GM18499 (cell line): ENCODE measurements at regions not wholly inside any gene's neighbourhood (a gene's known extent, or its start where the extent isn't known, plus 50 kb on each side); places are given as distances from the start of the nearest gene placed in this dataset.
"Not testable (repeated sequence)": the region's sequence is repeated elsewhere in the genome, so short reads cannot be mapped to it uniquely, and the experiment has no call there.

Source experiments
- ATAC-seq: cut with Tn5 transposase; IDR thresholded peaks from one replicate; pipeline ENCODE4 v1.9.1; 2021; ENCODE audit warnings: moderate number of reproducible peaks; ENCODE audit not compliant: insufficient read depth, unreplicated experiment

DNA sequence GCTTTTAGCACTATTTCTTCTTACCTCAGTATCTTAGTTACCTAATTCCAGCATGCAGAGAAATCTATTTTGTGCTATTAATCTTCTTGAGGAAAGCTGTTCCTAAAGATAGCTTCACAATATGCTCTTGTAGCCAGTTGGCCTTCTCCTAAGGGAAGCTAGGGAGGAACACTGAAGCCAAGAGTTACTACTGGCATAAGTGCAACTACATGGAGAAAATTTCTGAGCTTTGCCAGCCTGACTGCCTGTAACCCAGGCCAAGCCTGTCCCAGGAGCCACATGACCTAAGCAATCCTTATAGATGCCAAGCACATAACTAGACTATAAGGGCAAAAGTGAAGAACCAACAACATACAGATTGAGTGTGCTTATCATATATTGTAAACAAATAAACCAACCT lies 890.2 kb downstream of the FLRT2 start:
- no peak for ATAC-seq

DNA sequence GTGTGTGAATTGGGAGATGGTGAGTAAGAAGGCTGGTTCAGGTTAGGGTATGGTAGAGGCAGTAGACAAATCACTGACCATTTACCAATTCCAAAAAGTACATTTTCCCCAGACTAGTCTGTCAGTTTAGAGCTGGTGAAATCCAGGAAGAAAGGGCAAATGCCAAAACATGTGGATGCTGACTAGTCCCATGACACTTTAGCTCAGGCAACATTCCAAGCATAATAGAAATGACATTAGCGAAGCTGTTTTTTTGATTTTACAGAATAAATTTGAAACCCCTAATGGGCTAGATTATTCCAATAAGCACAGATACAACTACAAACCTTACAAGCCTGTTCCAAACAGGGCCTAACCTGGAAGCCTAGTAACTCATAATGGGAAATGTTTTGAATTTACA lies 884.2 kb downstream of the FLRT2 start:
- no peak for ATAC-seq

DNA sequence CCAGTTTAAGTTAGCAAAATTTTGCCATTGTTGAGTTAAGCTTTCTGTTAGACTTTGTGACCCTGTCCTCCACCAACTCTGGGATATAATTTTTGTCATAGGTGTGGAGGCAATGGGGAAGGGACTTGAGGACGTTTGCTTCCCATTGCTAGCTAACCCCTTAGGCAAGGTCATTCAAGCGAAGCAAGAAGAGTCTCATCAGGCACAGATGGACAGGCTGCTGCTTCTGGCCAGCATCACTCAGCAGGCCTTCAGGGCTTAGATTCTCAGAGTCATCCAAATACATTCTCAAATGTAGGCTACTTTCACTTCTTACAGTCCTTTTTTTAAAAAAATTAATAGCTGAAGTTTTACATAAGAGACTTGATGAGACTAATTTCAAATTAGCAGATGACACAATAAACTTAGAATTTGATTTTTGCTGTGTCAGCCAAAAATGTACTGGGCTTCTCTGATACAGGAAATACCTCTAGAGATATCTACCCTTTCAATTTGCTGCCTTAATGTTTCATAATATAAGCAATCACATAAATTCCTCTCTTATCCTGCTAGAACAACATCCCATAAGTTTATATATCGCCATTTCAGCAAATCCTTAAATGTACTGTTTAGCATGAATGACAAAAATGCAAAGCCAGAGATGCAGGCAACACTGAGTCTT lies 875.2 kb downstream of the FLRT2 start:
- ATAC-seq, result no peak

DNA sequence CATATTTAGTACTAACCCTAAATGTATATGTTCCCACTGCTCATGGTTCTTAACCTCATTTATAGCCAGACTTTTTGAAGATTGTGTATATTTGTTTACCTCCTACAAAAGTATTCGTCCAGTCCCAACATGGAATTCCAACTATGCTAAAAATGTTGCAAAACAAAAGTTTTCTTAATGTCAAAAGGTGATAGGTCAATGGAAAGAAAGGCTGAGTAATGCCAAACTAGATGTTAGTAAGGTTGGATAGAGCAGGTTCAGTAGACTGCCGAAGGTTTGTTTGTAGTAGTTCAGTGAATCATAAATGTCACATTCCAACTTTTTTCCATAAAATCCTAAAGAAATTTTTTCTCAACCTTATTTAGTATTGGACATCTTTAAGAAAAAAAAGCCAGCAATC lies 874.5 kb downstream of the FLRT2 start:
- no peak for ATAC-seq

DNA sequence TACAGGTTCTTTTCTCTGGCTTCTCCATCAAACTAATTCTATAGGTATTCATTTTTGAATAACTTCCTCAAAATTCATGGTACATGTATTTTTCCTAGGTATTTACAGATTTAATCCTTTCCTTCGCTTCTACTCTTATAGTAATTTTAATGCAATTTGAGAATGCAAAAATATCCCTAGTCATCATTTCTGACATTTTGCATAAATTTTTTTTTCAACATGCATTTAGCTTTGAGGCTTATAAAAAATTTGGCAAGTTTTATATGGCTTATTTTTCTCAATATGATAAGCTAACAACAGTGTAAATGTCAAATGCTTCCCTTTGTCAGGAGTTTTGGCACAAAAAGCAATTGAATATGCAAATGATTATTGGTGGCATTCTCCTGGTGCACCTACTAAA lies 872.6 kb downstream of the FLRT2 start:
- no peak for ATAC-seq

DNA sequence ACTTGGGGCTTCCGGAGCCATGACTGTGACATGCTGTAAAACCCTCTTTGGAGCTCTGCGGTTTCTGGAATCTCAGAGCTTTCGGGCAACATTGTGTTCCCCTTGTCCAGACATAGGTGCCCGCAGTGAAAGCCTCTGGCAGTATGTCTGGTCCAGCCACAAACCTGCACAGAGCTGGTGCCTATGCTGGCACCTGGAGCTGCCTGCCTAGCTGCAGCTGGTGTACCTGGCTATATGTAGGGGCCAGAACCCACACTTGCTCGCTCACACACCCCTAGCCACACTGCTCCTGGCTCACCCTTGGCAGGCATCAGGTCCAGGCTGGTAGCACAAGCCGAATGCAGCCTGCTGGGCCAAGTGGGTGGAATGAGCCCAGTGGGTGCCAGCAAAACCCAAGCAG lies 861.1 kb downstream of the FLRT2 start:
- no peak for ATAC-seq

DNA sequence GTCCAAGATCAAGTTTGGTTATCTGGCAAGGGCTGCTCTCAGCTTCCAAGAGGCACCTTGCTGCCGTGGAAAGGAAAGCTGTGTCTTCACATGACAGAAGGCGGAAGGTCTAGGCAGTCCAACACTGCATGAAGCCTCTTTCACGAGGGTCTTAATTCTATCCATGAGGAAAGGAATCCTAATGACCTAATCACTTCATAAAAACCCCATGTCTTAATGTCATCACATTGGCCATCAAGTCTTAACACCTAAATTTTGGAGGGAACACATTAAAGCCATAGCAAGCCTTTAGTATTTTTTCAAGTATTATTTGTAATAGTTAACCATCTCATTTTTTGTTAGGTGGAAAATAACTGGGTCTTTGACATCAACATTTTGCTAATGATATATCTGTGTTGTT lies 858.3 kb downstream of the FLRT2 start:
- ATAC-seq, result no peak

DNA sequence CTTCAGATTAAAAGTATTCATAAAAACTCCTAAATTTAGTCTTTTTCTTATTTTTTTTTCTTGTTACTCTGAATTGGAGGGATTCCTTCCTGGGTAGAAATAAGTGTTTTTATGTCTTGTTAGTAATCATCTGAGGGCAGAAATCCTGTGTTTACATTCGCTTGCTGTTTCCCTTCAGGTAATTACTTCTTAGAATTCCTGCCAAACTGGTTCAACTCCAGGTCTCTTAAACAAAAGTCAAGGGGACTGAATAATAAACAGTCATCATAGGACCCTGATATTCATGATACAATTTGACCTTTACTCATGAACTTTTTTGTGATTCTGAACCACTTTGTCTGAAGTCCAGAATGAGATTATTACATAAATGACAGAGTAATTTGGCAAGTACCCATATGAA lies 843.9 kb downstream of the FLRT2 start:
- no peak for ATAC-seq

DNA sequence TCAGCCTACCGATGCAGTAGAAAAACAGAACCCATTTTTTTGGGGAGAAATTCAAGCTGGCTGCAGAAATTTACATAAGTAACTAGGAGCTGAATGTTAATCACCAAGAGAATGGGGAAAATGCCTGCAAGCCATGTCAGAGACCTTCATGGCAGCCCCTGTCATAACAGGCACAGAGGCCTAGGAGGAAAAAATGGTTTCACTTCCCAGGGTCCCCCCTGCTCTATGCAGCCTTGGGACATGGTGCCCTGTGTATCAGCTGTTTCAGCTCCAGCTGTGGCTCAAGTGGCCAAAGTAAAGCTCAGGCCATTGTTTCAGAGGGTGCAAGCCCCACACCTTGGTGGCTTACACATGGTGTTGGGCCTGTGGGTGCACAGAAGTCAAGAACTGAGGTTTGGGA lies 842.5 kb downstream of the FLRT2 start:
- no peak for ATAC-seq

DNA sequence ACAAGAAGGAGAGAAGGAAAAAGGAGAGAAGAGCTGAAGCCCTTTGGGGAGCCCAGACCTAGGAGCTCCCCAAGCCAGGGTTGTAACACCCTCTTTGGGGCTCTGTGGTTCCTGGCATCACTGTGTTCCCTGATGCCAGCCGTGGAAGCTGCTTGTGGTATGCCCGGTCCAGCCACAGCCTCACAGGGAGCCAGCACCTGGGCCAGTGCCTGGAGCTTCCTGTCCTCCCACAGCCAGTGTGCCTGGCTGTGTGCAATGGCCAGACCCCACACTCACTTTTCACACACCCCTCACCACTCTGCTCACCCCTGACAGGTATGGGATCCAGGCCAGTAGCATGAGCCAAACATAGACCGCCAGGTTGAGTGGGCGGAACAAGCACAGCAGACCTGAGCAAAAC lies 834.7 kb downstream of the FLRT2 start:
- no peak for ATAC-seq

DNA sequence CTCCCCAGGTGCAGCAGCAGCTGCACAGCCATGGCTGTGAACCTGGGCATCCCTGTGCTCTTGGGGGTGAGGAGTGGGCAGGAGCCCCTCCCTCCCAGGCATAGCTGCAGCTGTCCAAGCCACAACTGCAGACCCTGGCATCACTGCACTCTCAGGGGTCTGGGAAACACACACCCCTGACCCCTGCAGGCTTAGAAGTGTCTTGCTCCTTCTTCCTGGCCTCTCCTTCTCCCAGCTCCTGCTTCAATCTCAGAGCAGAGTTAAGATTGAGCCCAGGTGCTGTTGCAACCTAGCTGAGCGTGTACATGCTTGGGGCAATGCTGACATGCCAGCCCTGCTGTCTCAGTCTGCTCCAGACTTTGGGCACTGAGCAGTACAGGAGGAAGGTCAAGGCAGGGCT lies 833.6 kb downstream of the FLRT2 start:
- no peak for ATAC-seq

DNA sequence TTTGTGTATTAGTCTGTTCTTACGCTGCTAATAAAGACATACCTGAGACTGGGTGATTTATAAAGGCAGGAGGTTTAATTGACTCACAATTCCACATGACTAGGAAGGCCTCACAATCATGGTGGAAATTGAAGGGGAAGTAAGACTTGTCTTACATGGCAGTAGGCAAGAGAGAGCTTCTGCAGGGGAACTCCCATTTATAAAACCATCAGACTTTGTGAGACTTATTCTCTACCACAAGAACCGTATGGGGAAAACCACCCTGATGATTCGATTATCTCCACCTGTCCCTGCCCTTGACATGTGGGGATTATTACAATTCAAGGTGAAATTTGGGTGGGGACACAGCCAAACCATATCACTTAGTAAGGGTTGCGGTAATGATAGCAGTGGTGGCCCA lies 833.1 kb downstream of the FLRT2 start:
- ATAC-seq, result no peak

DNA sequence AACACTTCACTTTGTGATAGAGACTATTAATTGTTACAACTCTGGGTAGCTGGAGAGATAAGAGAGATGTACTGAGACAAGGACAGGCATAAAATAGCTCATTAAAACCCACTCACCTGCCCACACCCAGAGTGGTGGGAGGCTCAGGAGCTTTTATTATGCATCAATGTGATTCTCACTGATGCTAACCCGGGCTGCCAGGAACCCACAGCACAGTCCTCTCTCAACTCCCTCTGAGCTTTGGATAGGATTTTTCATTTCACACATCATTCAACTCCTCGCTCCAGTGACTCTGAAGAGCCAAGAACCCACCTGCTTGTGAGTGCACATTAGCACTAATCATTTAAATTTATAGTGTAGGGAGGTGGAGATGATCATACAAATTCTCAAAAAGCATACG lies 827.9 kb downstream of the FLRT2 start:
- ATAC-seq, result no peak

DNA sequence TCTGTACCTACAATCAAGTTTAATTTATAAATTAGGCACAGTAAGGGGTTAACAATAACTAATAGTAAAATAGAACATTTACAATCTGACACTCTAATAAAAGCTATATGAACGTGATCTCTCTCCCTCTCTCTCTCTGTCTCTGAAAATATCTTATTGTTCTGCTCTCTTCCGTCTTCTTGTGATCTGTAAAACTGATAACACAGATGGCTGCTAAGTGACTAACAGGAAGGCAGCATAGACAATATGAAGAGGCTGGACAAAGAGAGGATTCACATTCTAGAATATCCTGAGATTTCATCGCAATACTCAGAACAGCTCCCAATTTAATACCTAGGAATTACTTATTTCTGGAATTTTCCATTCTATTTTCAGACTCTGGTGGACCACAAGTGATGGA lies 827.2 kb downstream of the FLRT2 start:
- no peak for ATAC-seq

DNA sequence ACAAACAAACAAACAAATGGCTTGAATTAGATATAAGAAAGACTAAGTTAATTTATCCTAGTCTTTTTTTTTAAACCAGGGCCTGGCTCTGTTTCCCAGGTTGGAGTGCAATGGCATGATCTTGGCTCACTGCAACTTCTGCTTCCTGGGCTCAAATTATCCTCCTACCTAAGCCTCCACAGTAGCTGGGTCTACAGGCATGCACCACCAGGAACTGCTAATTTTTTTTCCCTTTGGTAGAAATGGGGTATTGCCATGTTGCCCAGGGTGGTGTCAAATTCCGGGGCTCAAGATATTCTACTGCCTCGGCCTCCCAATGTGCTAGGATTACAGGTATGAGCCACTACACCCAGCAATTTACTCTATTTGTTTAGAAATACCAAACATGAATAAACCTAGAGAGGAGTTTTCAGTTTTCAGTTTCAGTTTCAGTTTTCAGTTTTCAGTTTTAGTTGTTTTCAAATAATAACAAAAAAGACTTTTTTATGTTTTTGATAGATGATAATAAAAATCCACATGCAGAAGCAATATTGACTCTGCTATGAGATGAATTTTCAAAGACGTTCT lies 817.0 kb downstream of the FLRT2 start:
- ATAC-seq, result no peak

DNA sequence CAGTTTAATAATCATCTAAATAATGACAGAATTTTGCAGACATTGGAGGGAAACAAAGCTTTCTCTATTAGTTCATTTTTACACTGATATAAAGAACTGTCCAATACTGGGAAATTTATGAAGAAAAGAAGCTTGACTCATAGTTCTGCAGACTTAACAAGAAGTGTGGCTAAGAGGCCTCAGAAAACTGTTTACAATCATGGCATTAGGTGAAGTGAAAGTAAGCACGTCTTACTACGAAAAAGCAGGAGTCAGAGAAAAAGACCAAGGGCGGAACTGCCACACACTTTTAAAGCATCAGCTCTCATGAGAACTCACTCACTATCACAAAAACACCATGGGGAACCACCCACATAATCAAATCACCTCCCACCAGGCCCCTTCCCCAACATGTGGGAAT lies 804.4 kb downstream of the FLRT2 start:
- no peak for ATAC-seq

DNA sequence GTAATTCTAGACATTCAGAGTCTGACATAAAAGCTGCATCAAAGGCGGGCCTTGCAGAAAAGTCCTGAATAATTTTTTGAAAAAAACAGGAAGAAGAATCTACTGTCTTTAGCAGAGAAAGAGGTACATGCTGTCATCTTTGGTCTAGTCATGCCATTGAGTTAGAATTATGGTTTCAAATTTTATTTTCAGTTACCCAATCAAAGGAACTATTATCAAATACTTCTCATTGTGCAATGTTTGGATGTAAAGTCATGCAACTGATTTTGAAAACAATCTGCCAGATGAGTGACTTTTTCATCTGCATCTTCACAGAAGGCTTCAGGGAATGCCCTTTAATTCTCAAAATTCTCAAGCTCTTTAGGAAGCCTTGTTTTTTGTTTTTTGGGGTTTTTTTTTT lies 803.5 kb downstream of the FLRT2 start:
- no peak for ATAC-seq

DNA sequence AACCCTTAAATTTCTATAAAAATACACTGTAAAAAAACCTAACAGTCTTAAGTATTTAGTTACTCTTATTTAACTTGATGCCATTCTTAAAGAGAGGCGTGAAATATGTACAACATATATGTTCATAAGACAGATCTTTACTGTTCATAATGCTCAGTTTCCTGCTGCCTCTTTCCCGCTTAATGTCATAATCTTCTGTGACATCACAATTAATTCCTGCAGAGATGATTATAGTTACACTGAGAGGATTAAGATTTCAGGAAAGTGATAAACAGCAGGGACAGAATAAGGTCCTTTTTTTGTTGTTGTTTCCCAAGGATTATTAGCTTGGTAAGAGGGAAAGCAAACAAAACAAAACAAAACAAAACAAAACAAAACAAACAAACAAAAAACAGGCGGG lies 801.4 kb downstream of the FLRT2 start:
- no peak for ATAC-seq

DNA sequence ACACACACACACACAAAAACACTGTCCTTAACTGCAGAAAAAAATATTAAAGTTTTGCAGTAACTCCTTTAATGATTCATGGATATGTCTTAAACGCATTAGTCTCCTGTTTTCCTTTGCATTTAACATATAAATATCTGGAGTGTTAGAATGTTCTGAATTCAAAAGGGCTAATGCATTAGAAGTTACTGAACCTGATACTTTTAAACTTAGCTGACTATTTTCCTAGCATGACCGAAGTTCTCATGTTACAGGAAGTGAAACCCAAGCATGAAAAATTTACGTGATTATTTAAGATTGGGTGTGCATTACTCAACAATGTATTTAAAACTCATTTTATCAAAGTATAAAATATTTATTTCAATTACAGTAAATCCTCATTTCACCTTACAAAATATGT lies 791.2 kb downstream of the FLRT2 start:
- ATAC-seq, result no peak

DNA sequence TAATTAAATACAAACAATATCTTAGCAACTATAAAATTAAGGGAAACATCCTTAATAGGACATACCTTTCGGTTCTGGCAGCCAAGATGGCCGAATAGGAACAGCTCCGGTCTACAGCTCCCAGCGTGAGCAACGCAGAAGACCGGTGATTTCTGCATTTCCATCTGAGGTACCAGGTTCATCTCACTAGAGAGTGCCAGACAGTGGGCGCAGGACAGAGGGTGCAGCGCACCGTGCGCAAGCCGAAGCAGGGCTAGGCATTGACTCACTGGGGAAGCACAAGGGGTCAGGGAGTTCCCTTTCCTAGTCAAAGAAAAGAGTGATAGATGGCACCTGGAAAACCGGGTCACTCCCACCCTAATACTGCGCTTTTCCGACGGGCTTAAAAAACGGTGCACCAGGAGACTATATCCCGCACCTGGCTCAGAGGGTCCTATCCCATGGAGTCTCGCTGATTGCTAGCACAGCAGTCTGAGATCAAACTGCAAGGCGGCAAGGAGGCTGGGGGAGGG lies 782.3 kb downstream of the FLRT2 start:
- not testable (repeated sequence) for ATAC-seq

DNA sequence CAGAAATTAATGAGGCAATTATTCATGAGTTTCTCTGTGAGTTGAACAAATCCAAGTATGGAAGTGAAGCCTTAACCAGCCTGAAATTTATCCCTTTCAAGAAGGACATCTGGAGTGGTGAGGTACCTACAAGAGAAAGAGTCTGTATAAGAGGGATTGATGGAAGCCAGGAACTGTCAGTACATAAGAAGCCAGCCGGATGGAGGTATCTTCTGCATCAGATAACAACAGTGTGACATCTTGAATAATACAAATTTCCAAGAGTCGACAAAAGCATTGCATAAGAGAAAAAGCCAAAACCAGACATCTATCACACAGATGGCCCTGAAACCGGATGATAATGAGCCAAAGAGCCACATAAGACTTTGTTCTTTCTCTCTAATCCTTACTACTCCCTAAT lies 781.2 kb downstream of the FLRT2 start:
- ATAC-seq, result no peak

DNA sequence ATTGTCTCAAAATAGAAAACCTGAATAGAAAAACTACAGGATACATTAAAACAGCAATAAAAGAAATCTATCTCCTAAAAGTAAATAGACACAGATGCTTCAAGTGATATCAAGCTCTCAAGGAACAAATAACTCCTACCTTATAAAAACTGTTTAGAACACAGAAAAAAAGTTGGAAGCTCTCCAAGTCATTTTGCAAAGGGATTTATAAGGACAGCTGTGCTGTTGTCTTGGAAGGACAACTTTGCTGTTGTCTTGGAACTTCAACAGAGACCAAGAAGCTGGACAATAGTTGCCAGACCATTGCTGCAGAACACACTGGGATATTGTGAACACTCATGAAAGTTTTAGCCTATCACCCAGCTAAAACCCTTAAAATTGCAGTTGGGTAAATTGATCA lies 780.7 kb downstream of the FLRT2 start:
- no peak for ATAC-seq
